ENCODE measurements at regions not wholly inside any gene's neighbourhood (a gene's known extent, or its start where the extent isn't known, plus 50 kb on each side); places are given as distances from the start of the nearest gene placed in this dataset.

GRCh38 chr1:164958982-164959768 lies 397.3 kb downstream of the LMX1A start:
- no peak for DNase-seq (ENCODE audit: extremely low spot score, insufficient read length, low read depth)
- FAIRE-seq, result no peak

- DNase-seq (ENCODE audit: extremely low spot score, insufficient read length, low read depth), result no peak
- no peak for FAIRE-seq
Measured at GRCh38 chr1:164953815-164954214, 394.8 kb downstream of the PBX1 start.

GRCh38 chr1:164953098-164953497 lies 394.1 kb downstream of the PBX1 start:
- FAIRE-seq, result no peak
- DNase-seq (ENCODE audit: extremely low spot score, insufficient read length, low read depth), result no peak

- FAIRE-seq, result no peak
- DNase-seq (ENCODE audit: extremely low spot score, insufficient read length, low read depth), result no peak
Measured at GRCh38 chr1:164951508-164951907, 392.5 kb downstream of the PBX1 start.

GRCh38 chr1:164950541-164950986 lies 391.6 kb downstream of the PBX1 start:
- FAIRE-seq, result no peak
- DNase-seq (ENCODE audit: extremely low spot score, insufficient read length, low read depth), result no peak

GRCh38 chr1:164949771-164950471 lies 390.9 kb downstream of the PBX1 start:
- DNase-seq (ENCODE audit: extremely low spot score, insufficient read length, low read depth), result no peak
- FAIRE-seq, result no peak

- no peak for FAIRE-seq
- no peak for DNase-seq (ENCODE audit: extremely low spot score, insufficient read length, low read depth)
Measured at GRCh38 chr1:164948101-164948500, 389.1 kb downstream of the PBX1 start.

- FAIRE-seq, result no peak
- no peak for DNase-seq (ENCODE audit: extremely low spot score, insufficient read length, low read depth)
Measured at GRCh38 chr1:164937291-164937690, 378.3 kb downstream of the PBX1 start.

GRCh38 chr1:164932580-164932979 lies 373.6 kb downstream of the PBX1 start:
- FAIRE-seq, result no peak
- DNase-seq (ENCODE audit: extremely low spot score, insufficient read length, low read depth), result no peak

GRCh38 chr1:164930833-164931232 lies 371.8 kb downstream of the PBX1 start:
- no peak for FAIRE-seq
- no peak for DNase-seq (ENCODE audit: extremely low spot score, insufficient read length, low read depth)

- DNase-seq (ENCODE audit: extremely low spot score, insufficient read length, low read depth) (no peak), FAIRE-seq (no peak)
Measured at GRCh38 chr1:164930241-164930640, 371.3 kb downstream of the PBX1 start.

GRCh38 chr1:164928232-164928812 lies 369.3 kb downstream of the PBX1 start:
- no peak for FAIRE-seq
- DNase-seq (ENCODE audit: extremely low spot score, insufficient read length, low read depth), result no peak

- no peak for DNase-seq (ENCODE audit: extremely low spot score, insufficient read length, low read depth)
- FAIRE-seq, result no peak
Measured at GRCh38 chr1:164926107-164926506, 367.1 kb downstream of the PBX1 start.

GRCh38 chr1:164922585-164922984 lies 363.6 kb downstream of the PBX1 start:
- DNase-seq (ENCODE audit: extremely low spot score, insufficient read length, low read depth), result no peak
- no peak for FAIRE-seq

GRCh38 chr1:164921493-164921892 lies 362.5 kb downstream of the PBX1 start:
- DNase-seq (ENCODE audit: extremely low spot score, insufficient read length, low read depth), result no peak
- FAIRE-seq, result no peak

- DNase-seq (ENCODE audit: extremely low spot score, insufficient read length, low read depth), result no peak
- no peak for FAIRE-seq
Measured at GRCh38 chr1:164918140-164918539, 359.2 kb downstream of the PBX1 start.

GRCh38 chr1:164914208-164914607 lies 355.2 kb downstream of the PBX1 start:
- DNase-seq (ENCODE audit: extremely low spot score, insufficient read length, low read depth), result no peak
- FAIRE-seq, result no peak

GRCh38 chr1:164912290-164912689 lies 353.3 kb downstream of the PBX1 start:
- FAIRE-seq (no peak), DNase-seq (ENCODE audit: extremely low spot score, insufficient read length, low read depth) (no peak)

GRCh38 chr1:164910671-164911070 lies 351.7 kb downstream of the PBX1 start:
- FAIRE-seq (no peak), DNase-seq (ENCODE audit: extremely low spot score, insufficient read length, low read depth) (no peak)

- no peak for DNase-seq (ENCODE audit: extremely low spot score, insufficient read length, low read depth)
- FAIRE-seq, result no peak
Measured at GRCh38 chr1:164907666-164908065, 348.7 kb downstream of the PBX1 start.

- FAIRE-seq, result no peak
- no peak for DNase-seq (ENCODE audit: extremely low spot score, insufficient read length, low read depth)
Measured at GRCh38 chr1:164905869-164906268, 346.9 kb downstream of the PBX1 start.
